ENCODE measurements at regions not wholly inside any gene's neighbourhood (a gene's known extent, or its start where the extent isn't known, plus 50 kb on each side); places are given as distances from the start of the nearest gene placed in this dataset.
"Not testable (repeated sequence)": the region's sequence is repeated elsewhere in the genome, so short reads cannot be mapped to it uniquely, and the experiment has no call there.

DNA sequence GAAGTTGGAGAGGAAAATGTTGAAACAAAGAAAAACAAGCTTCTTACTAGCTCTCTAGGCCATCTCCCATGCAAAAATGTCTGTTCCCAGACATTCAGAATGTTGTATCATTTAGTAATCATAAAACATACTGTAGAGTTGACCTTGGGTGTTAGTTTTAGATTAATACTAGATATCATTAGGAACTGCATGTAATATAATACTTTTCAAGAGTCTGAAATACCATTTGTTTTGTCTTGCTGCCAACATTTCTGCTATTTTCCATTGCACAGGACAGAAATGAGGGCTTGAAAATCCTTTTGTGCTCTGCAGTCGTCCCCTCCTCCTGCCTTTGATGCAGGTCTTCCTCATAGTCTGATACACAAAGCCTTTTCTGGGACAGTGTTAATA, 89.5 kb upstream of the RBMS1 start:
- ChIA-PET POLR2A (no interaction called here), CTCF (no interaction called here)

DNA sequence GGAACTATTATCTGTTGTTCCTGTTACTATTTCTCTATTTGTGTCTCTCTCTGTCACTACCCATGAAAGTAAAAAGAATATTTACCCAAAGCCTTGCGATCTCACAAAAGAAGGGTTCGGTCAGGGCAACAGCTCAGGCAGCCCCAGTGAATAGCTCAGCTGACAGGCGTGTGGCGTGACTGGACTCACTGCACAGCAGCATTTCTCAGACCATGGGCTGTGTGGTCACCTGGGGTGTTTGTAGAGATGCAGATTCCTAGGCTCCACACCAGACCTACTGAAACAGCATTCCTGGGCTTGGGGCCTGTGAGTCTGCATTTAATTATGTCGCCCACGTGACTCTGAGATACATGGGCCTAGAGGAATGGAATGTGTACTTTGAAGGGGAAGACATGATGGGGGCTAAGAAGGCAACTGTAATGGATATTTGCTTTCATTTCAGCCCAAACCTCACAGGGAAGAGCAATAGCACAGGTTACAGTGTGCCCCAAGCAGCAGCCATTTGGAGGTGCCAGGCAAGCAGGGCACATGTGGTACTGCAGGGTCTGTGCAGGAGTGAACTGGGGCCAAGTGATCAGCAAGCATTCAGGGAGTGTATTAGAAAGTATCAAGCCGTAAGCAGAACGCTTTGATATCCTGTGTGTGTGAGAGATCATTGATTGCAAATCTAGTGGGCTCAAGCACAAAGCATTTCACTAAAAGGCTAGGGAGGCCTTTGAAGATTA, 90.4 kb upstream of the RBMS1 start:
- CTCF ChIA-PET, result no interaction called here

DNA sequence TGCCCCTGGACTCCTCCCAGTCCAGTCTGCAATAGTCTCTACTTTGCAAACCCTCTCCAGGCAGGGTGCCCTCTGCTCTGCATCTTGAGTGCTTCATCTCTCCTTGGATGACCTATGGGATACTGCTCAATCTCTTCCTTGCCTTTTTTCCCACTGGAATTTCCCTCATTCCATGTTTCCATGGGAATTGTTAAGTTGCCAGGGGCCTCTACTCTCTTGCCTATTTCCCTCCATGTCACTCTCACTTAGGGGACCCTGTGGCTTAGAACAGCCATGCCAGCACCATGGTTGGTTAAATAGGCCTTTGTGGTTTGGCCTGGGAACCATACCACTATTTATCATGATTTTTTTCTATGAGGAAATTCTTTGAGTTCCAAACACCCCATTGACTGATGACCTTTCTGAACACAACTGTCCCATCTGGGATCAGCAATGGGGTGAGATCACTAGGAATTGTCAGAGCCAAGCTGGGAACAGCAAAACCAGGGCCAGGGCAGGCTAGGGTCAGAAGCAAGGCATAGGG, 91.4 kb upstream of the RBMS1 start:
- ChIA-PET POLR2A (no interaction called here), CTCF (no interaction called here)

More for the DNA sequence above, 90.4 kb upstream of the RBMS1 start:
- POLR2A ChIA-PET, result no interaction called here

DNA sequence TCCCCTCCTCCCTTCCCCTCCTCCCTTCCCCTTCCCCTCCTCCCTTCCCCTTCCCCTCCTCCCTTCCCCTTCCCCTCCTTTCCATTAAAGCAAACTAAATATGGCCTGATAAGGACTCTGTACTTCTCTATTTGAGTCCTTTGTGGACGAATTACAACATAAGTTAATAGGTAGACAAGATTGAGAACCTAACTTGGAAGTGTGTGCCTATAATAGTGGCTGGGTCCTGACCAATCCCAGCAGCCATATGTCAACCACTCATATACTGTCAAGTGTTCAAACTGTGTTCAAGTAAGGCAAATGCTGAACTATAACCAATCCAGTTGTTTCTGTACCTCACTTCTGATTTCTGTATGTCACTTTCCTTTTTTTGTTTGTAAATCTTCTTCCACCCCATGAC, 97.1 kb upstream of the RBMS1 start:
- POLR2A ChIA-PET, result no interaction called here

DNA sequence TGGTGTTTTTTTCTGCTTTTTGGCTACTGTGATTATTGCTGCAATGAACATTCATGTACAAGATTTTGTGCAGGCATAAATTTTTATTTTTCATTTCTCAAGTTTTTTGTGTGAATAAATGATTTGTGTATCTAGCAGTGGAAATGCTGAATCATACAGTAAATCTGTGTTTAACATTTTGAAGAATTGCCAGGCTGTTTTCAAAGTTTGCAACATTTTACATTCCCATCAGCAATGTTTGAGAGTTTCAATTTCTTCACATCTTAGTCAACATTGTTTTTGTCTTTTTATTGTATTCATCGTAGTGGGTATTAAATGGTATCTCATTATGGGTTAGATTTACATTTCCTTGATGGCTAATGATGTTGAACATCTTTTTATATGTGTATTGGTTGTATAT, 98.8 kb upstream of the RBMS1 start:
- ChIA-PET POLR2A (no interaction called here), CTCF (no interaction called here)

More for the DNA sequence above, 97.1 kb upstream of the RBMS1 start:
- CTCF ChIA-PET, result no interaction called here

DNA sequence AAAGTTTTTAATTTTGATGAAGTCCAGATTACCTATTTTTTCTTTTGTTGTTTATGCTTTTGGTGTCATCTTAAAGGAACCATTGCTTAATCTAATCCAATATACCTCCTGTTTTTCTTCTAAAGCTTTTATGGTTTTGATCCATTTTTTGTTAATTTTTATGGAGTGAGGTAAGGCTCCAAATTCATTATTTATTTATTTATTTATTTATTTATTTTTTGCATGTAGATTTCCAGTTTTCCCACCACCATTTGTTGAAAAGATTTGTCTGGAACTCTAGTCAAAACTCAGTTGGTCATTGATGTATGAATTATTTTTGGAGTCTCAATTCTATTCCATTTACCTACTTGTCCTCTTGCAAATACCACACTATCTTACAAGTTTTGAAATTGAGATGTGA, 99.4 kb upstream of the RBMS1 start:
- ChIA-PET CTCF (no interaction called here), POLR2A (no interaction called here)

DNA sequence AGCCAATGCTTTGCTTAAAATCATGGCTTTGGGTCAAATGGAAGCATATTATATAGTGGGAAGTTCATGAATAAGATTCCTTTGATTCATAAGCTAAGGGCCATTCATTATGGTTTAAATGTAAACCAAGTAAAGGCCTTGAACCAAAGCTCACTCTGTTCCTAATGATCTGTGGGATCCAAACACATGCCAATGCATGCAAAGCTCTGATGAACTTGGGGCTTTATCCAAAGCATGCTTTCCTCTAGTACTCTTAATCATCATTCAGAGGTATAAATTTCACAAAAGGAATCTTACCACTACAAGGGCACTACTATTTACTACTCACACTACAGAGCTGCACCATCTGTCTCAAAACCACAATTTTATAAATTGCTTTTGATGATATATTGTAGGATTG, 102.8 kb upstream of the RBMS1 start:
- POLR2A ChIA-PET, result no interaction called here
- CTCF ChIA-PET, result no interaction called here

DNA sequence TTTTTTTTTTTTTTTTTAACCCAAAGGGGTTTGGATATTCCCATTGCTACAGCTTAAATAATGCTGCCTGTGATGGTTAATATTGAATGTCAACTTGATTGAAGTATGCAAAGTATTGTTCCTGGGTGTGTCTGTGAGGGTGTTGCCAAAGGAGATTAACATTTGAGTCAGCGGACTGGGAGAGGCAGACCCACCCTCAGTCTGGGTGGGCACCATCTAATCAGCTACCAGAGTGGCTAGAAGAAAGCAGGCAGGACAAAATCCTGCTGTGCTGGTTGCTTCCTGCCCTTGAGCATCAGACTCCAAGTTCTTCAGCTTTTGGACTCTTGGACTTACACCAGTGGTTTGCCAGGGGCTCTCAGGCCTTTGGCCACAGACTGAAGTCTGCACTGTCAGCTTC, 106.8 kb upstream of the RBMS1 start:
- CTCF ChIA-PET, result interaction anchor here (0.6 kb wide), 1 partner anchor 110 kb away, joined by 5 read pairs; no protein-coding TSS in a partner anchor
- POLR2A ChIA-PET, result not testable (repeated sequence)

DNA sequence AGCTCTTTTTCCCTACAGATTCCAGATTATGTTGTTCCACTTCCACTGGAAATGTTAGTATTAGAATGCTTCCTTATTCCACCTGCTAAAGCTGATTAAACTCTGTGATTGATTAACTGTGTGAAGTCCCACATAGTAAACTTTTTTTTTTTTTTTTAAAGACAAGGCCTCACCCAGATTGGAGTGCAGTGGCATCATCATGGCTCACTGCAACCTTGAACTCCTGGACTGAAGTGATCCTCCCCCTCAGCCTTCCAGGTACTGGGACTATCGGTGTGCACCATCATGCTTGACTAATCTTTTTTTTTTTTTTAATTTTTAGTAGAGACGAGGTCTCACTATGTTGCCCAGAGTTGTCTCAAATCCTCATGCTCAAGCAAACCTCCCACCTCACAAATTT, 108.5 kb upstream of the RBMS1 start:
- ChIA-PET POLR2A (no interaction called here), CTCF (no interaction called here)

DNA sequence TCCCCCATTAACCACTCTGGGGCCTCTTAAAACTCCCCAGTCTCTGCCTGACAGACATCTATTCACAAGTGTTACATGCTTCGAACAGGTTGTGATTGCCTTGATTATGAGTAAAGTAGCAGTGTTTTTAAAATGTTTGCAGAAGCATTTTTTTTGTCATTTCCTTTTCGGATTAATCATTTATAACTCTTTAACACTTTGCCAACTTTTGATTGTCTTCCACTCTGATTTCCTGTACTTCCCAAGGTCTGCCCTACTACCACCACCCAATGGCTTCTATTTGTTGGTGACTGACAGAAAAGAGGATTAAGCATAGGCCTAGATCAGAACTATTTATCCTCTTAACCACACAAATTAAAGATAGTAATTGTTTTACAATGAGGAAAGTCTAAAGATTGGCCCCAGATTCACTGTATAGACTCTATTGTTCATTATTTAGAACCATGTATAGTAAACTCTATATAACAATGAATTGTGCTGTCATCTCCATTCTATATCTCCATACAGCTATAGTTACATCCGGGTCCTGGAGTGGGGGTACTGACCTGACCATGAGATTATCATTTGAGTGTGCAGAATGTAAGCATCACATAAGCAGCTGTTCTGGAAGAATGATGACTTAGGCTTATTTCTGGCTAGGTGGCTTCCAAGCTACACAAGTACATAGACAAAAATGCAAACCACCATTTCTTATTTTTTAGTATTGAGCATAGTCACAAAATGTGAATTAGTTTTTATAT, 110.3 kb upstream of the RBMS1 start:
- POLR2A ChIA-PET, result no interaction called here
- CTCF ChIA-PET, result no interaction called here

DNA sequence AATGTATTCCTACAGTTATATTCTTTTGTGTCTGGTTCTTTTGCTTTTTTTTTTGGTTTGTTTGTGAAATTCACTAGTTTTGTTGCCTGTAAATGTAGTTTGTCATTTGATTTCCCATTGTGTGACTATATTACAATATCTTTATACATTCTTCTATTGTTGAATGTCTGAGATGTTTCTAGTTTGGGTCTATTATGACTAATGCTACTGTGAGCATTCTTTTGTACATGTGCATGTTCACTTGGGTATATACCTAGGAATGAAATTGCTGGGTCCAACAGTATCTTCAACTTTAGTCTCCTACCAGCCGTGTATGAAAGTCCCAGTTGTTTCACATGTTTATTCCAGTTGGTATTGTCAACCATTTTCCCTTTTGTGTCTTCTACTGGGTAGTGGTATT, 112.7 kb upstream of the RBMS1 start:
- CTCF ChIA-PET, result no interaction called here

DNA sequence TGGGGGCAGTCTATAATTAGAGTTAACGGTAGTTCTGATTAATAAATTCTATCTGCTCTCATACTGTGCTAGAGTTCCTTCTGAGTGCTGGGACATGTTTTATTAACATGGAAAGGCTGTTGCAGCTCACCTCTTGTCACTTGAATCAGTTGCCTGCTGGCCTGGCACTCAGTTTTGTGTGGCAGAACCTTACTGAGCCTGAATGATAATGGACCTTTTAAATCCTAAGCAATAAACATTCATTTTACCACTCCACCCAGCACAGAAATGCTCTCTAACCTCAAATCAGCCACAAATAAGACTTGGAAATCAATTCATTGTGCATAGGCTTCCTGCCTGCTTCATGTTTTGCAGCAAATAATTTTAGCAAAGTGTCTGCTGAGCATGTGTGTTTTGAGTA, 115.0 kb upstream of the RBMS1 start:
- ChIA-PET CTCF (interaction anchor here (1.3 kb wide), 1 partner anchor 9 kb away, joined by 5 read pairs; no protein-coding TSS in a partner anchor), POLR2A (no interaction called here)

More for the DNA sequence above, 112.7 kb upstream of the RBMS1 start:
- POLR2A ChIA-PET, result no interaction called here

DNA sequence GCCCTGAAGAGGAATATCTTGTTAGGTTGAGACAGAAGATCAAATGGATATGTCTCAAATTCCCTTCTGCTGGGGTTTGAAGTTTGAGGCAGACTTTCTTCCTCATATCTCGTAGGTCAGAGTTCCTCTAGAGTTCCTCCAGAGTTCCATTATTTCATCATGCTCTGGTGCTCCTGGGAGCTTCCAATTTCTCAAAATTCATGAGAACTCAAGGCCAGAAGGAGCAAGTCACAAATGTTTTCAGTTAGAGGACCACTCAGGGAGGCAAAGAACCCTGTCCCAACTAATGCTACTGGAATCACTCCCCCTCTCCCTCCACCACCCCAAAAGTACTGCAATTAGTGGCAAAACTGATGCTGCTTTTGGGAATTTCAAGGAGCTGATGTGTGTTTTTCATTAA, 115.7 kb upstream of the RBMS1 start:
- CTCF ChIA-PET, result no interaction called here
- POLR2A ChIA-PET, result no interaction called here

DNA sequence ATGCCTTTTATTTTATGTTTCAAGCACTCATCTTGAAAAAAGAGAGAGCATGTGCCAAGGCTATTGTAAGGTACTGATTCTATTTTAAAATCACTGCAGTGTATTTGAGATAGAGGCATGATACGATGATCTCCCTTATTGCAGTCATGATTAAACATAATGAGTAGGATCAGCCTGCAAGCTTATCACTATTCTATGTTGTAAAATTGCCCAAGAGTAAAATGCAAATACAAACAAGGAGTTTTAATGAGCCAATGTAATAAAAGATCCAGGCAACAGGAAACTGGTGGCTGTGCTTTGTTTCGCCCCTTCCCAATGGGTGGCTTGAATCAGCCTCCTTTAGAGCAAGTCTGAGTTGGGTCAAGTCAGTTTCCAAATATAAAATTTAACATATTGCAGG, 116.4 kb upstream of the RBMS1 start:
- ChIA-PET POLR2A (no interaction called here), CTCF (no interaction called here)

DNA sequence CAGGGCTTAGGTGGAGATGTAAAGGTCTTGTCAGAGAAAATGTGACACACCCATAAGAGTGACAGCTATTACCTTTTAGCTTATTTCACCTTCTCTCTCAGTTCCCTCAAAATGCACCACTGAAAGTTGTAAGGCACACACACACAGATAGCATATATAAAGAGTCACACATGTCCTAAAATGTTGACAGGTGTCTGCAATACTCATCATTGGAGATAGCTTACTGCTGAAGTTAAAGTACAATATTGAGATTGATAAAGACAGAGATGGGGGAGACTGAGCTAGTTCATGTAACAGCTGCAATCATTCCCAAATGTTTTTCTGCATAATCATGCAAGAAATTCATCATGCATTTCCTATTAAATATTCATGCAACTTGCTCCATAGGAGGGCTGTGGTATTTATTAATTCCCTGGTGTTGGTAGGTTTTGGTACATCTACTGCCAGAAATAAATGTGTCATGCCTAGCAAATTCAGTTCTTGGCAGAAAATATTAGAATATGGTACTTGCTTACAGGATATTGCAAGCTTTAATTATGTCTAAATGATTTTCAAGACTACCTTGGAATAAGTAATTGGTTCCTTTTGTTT, 118.8 kb upstream of the RBMS1 start:
- CTCF ChIA-PET, result no interaction called here

DNA sequence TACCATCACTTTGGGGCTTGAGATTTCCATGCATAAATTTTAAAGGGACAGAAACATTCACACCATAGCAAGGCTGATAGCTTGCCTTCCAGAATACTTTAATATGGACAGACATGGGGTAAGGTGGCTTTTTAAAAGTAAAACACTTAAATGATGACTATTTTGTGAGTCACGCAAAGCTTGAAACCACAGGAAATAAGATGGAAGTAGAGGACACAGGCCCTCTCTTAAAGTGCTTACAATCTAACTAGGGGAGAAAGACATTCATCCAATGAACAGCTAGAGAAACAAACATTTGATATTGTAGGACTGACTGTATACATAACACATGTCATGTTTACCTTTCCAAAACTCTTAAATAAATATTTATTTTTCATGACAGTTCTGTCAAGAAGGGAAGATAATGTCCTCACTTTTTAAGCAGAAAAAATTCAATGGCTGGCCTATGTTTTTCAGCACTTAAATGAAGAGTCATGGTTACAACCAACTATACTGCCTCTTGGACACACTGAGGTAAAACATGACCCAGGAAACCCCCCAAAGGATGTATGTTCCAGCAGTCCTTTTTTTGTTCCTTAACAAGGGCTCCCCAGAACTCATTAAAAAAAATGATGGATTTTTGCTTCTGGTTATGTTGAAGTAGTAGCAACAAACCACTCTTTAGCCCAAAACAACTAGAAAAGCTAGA, 120.0 kb upstream of the RBMS1 start:
- CTCF ChIA-PET, result no interaction called here

More for the DNA sequence above, 118.8 kb upstream of the RBMS1 start:
- POLR2A ChIA-PET, result no interaction called here

DNA sequence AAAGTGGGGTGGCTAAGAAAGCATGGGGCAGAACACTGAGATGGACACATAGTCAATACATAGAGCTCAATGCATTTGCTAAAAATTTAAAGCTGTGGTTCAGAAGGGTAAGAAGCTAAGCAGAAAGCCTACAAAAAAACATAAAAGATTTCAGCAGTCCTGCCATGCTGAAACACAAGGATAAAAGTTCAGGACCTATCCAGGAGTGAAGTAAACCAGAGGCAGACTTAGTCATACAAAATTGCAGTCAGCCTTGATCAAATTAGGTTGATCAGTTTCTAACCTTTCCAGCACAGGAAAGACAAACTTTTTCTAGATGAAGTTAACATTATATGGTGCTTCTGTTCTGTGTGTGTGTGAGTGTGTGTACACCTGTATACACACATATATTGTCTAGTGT, 120.8 kb upstream of the RBMS1 start:
- ChIA-PET POLR2A (no interaction called here), CTCF (no interaction called here)

More for the DNA sequence above, 120.0 kb upstream of the RBMS1 start:
- POLR2A ChIA-PET, result no interaction called here

DNA sequence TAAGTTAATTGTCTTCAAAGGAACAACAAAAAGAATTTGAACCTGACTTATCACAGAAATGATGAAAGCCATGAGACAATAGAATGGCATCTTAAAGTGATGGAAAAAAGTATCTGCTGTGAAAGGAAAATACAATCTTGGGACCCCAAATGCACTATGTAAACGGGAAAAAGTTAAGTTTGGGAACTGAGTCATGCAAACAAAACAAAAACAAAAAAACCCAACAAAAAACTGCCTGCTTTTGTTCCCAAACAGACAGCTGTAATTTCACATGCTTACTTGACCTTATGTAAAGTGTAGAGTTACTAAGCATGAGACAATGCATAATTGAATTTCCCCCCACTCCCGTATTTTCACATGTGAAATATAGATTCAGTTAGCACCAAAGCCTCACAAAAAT, 122.1 kb upstream of the RBMS1 start:
- POLR2A ChIA-PET, result no interaction called here
- CTCF ChIA-PET, result no interaction called here

DNA sequence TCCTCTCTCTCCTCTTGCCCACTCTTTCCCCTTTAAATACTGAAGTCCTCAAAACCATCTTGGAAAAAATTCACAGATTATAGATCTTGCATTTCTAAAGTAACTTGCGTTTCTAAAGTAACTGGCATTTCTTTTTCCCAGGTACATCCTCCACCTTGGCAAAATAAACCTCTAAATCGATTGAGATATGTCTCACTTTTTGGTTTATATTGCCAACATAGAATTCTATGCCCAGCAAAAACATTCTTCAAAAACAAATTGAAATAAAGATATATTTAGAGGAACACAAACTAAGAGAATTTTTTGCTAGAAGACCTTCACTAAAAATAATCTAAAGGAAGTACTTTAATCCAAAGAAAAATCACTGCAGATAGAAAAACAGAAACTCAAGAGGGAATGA, 122.5 kb upstream of the RBMS1 start:
- CTCF ChIA-PET, result no interaction called here
- POLR2A ChIA-PET, result no interaction called here

DNA sequence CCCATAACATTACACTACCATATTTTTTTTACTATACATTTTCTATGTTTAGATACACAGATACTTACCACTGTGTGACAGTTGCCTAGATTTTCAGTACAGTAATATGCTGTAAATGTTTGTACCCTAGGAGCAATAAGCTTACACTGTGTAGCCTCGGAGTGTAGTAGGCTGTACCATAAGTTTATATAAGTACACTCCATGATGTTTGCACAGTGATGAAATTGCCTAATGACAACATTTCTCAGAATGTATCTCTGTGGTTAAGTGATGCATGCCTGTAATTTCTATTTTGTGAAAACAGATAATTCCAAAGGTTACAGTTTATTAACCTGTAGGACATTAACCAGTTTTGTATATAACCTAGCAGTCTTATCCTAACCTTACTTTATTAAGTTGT, 128.1 kb upstream of the RBMS1 start:
- CTCF ChIA-PET, result no interaction called here
- POLR2A ChIA-PET, result no interaction called here
